Tibial artery (tissue), 4 donors: ENCODE measurements at regions not wholly inside any gene's neighbourhood (a gene's known extent, or its start where the extent isn't known, plus 50 kb on each side); places are given as distances from the start of the nearest gene placed in this dataset.

Experiments
- DNase-seq, 2 donors: peaks; one replicate each; pipeline ENCODE4 v3.0.0-alpha.2; 2019
- H3K27ac ChIP-seq, 2 donors: fragments of 200-600 bp; sonication (generic) in 1 of 2; 1 replicate in 1 of 2; 2 replicates in 1 of 2; pipeline ENCODE4 v1.5.1; 2018 to 2019; ENCODE audit warnings: mild to moderate bottlenecking in 1 of 2
- H3K27me3 ChIP-seq, 2 donors: fragments of 200-600 bp; sonication (generic) in 1 of 2; one replicate each; pipeline versions ENCODE4 v1.5.1 to v1.6.0; 2016 to 2019
- H3K36me3 ChIP-seq, 3 donors: fragments of 200-600 bp; sonication (generic) in 2 of 3; one replicate each; pipeline ENCODE4 v1.5.1; 2016 to 2019; ENCODE audit warnings: mild to moderate bottlenecking in 2 of 3
- H3K4me1 ChIP-seq, 4 donors: fragments of 200-600 bp; sonication (generic) in 2 of 4; 1 replicate in 3 of 4; 2 replicates in 1 of 4; pipeline ENCODE4 v1.5.1; 2016 to 2019
- H3K4me3 ChIP-seq, 2 donors: fragments of 200-600 bp; sonication (generic) in 1 of 2; 1 replicate in 1 of 2; 2 replicates in 1 of 2; pipeline ENCODE4 v1.5.1; 2018 to 2019; ENCODE audit warnings: mild to moderate bottlenecking in 2 of 2
- H3K9me3 ChIP-seq, 3 donors: fragments of 200-600 bp; sonication (generic) in 1 of 3; one replicate each; pipeline ENCODE4 v1.5.1; 2016 to 2019
- intact Hi-C: fragments of 100-400 bp; cut with DNase I; formaldehyde crosslinking; loops from one replicate; pipeline ENCODE4 v1.15.0; 2023; ENCODE audit warnings: low total_unique reads
- TF ChIP-seq, protein P1 (sequence below), 2 experiments: fragments of 200-600 bp in 1 of 2; fragments of 450-650 bp in 1 of 2; IDR thresholded peaks; one replicate each; pipeline ENCODE4 v1.5.1; 2017 to 2019; ENCODE audit warnings: antibody characterized with exemption in 2 of 2, mild to moderate bottlenecking in 1 of 2, moderate library complexity in 1 of 2

GRCh38 chr21:35170244-35170643, 121.1 kb upstream of the RUNX1 start:
- Histone ChIP-seq H3K4me3 (no peak overlapping the region), H3K36me3 (no peaks in the 10 kb centered on the region), H3K27me3 (no peaks in the 10 kb centered on the region), H3K4me1 (no peaks in the 10 kb centered on the region), H3K9me3 (no peaks in the 10 kb centered on the region), H3K27ac (no peak overlapping the region)
- no peak for DNase-seq
- intact Hi-C loops = no loop called here
- TF ChIP-seq, protein P1, sequence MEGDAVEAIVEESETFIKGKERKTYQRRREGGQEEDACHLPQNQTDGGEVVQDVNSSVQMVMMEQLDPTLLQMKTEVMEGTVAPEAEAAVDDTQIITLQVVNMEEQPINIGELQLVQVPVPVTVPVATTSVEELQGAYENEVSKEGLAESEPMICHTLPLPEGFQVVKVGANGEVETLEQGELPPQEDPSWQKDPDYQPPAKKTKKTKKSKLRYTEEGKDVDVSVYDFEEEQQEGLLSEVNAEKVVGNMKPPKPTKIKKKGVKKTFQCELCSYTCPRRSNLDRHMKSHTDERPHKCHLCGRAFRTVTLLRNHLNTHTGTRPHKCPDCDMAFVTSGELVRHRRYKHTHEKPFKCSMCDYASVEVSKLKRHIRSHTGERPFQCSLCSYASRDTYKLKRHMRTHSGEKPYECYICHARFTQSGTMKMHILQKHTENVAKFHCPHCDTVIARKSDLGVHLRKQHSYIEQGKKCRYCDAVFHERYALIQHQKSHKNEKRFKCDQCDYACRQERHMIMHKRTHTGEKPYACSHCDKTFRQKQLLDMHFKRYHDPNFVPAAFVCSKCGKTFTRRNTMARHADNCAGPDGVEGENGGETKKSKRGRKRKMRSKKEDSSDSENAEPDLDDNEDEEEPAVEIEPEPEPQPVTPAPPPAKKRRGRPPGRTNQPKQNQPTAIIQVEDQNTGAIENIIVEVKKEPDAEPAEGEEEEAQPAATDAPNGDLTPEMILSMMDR (IDR thresholded peaks at IDR 0.05) = no peak

GRCh38 chr21:35169574-35169973, 120.5 kb upstream of the RUNX1 start:
- Histone ChIP-seq H3K36me3 (no peaks in the 10 kb centered on the region), H3K27me3 (no peaks in the 10 kb centered on the region), H3K27ac (no peak overlapping the region), H3K4me3 (no peak overlapping the region), H3K4me1 (no peaks in the 10 kb centered on the region), H3K9me3 (no peaks in the 10 kb centered on the region)
- no peak for DNase-seq
- TF ChIP-seq, protein P1 (IDR thresholded peaks at IDR 0.05) = no peak
- intact Hi-C loops = no loop called here

DNA sequence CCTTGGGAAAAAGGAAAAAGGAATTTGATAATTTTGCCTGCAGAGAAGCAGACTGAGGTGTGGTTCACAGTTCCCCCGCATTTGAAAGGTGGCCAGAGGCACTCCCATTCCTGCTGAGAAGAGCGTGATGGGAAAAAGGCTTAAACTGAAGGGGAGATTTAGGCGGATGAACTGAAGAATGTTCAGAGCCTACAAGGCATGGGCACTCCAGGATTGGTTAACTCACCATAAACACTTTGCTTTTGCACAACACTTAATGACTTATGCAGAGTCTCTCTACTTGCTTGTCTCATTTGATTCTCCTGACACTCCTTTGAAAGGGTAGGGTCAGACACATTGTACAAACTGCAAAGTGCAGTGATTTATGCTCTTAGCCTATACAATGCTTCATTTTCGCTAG, 119.6 kb upstream of the RUNX1 start:
- Histone ChIP-seq H3K27ac (no peak overlapping the region), H3K27me3 (no peaks in the 10 kb centered on the region), H3K4me3 (no peak overlapping the region), H3K4me1 (no peaks in the 10 kb centered on the region), H3K36me3 (no peaks in the 10 kb centered on the region), H3K9me3 (no peaks in the 10 kb centered on the region)
- no peak for DNase-seq
- TF ChIP-seq, protein P1 (IDR thresholded peaks at IDR 0.05) = no peak
- intact Hi-C loops = no loop called here

DNA sequence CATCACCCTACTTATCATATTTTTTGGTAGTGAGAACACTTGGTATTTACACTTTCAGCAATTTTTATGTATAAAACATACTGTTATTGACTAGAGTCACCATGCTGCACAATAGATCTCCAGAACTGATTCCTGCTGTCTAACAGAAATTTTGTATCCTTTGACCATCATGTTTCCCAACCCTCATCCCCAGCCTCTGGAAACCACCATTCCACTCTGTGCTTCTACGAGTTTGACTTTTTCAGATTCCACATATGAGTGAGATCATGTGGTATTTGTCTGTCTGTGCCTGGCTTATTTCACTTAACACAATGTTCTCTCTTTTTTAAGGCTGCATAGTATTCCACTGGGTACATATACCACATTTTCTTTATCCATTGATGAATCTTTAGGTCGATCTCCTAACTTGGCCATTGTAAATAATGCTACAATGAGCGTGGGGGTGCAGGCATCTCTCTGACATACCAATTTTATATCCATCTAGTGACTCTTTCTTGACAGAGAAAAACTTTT, 115.9 kb upstream of the RUNX1 start:
- H3K4me3 ChIP-seq = no peak overlapping the region

DNA sequence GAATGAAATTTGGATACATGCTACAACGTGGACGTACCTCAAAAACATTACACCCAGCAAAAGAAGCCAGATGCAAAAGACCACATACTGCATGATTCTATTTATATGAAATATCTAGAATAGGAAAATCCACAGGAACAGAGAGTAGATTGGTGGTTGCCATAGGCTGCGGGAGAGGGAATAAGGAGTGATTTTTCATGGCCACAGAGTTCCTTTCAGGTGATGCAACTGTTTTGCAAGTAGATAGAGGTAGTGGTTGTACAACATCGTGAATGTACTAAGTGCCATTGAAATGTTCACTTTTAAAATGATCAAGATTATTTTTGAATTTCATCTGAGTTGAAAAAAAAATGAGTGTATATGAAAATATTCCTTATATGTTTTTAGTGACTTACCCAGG, 115.3 kb upstream of the RUNX1 start:
- H3K36me3 ChIP-seq = no peaks in the 10 kb centered on the region
- H3K27ac ChIP-seq = no peak overlapping the region
- H3K27me3 ChIP-seq = no peaks in the 10 kb centered on the region
- intact Hi-C loops = no loop called here
- DNase-seq = no peak
- H3K4me1 ChIP-seq = no peaks in the 10 kb centered on the region
- TF ChIP-seq, protein P1 (IDR thresholded peaks at IDR 0.05) = no peak
- H3K4me3 ChIP-seq = no peak overlapping the region
- H3K9me3 ChIP-seq = no peaks in the 10 kb centered on the region

More for the DNA sequence above, 115.9 kb upstream of the RUNX1 start:
- no peak for DNase-seq
- Histone ChIP-seq H3K36me3 (no peaks in the 10 kb centered on the region), H3K27ac (no peak overlapping the region), H3K4me1 (no peaks in the 10 kb centered on the region), H3K27me3 (no peaks in the 10 kb centered on the region), H3K9me3 (no peaks in the 10 kb centered on the region)
- intact Hi-C loops = no loop called here
- TF ChIP-seq, protein P1 (IDR thresholded peaks at IDR 0.05) = no peak

GRCh38 chr21:35163411-35163810, 114.3 kb upstream of the RUNX1 start:
- DNase-seq = no peak
- H3K4me1 ChIP-seq = no peaks in the 10 kb centered on the region
- no peaks in the 10 kb centered on the region for H3K9me3 ChIP-seq
- no peak overlapping the region for H3K4me3 ChIP-seq
- no peaks in the 10 kb centered on the region for H3K36me3 ChIP-seq
- no peaks in the 10 kb centered on the region for H3K27me3 ChIP-seq
- TF ChIP-seq, protein P1 (IDR thresholded peaks at IDR 0.05) = no peak
- no peak overlapping the region for H3K27ac ChIP-seq
- intact Hi-C loops = no loop called here
